NB4 (cell line): ENCODE measurements at regions not wholly inside any gene's neighbourhood (a gene's known extent, or its start where the extent isn't known, plus 50 kb on each side); places are given as distances from the start of the nearest gene placed in this dataset.

ENCODE experiments used
- MYC ChIP-seq: IDR thresholded peaks from 2 replicates; pipeline ENCODE4 v1.6.1; 2011; ENCODE audit warnings: low read depth, low read length
- TF ChIP-seq, protein P1 (sequence below): IDR thresholded peaks from one replicate; pipeline ENCODE4 v1.5.1; 2012; ENCODE audit warnings: low read depth, low read length

DNA sequence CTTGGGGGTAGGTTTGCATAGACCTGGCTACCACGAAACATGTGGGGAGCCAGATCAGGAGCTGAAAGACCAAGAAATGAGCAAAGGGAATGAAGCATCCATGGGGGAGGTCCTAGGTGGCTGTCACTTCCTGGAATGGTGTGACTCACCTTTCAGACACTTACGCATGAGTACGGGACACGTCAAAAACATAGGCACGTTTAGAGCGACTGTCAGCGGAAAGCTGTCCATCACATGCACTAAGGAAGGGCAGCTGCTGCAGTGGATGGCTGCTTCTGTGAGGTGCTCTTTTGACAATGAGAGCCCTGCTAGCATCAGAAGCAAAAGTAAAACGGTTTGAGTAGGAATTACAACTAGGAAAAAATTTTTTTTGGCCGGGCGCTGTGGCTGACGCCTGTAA is 244.6 kb upstream of the CCDC54 start:
- TF ChIP-seq MYC: no peak
- TF ChIP-seq, protein P1, sequence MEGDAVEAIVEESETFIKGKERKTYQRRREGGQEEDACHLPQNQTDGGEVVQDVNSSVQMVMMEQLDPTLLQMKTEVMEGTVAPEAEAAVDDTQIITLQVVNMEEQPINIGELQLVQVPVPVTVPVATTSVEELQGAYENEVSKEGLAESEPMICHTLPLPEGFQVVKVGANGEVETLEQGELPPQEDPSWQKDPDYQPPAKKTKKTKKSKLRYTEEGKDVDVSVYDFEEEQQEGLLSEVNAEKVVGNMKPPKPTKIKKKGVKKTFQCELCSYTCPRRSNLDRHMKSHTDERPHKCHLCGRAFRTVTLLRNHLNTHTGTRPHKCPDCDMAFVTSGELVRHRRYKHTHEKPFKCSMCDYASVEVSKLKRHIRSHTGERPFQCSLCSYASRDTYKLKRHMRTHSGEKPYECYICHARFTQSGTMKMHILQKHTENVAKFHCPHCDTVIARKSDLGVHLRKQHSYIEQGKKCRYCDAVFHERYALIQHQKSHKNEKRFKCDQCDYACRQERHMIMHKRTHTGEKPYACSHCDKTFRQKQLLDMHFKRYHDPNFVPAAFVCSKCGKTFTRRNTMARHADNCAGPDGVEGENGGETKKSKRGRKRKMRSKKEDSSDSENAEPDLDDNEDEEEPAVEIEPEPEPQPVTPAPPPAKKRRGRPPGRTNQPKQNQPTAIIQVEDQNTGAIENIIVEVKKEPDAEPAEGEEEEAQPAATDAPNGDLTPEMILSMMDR: no peak
